HG03175 (cell line): ENCODE measurements at regions not wholly inside any gene's neighbourhood (a gene's known extent, or its start where the extent isn't known, plus 50 kb on each side); places are given as distances from the start of the nearest gene placed in this dataset.
"Not testable (repeated sequence)": the region's sequence is repeated elsewhere in the genome, so short reads cannot be mapped to it uniquely, and the experiment has no call there.

Experiments used
- ATAC-seq: cut with Tn5 transposase; IDR thresholded peaks from one replicate; pipeline ENCODE4 v1.9.1; 2021; ENCODE audit warnings: mild to moderate bottlenecking, moderate library complexity; ENCODE audit not compliant: unreplicated experiment

DNA sequence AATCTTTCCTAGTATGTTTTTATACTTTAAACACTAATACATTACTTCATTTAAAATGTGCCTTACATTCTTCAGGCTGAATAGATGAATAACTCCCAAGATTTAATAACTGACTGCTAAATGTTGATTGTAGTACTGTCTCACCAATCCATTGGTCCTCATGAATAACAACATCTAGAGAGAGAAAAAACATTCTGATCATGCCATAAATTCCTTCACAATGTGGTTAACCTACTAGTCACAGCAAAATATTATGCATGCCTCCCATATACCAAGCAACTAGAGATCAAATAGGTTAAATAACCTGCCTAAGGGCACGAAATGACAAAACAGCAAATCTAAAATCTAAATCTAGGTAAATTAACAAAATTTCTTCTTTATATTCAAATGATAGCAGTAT is 66.2 kb downstream of the SYT15 start:
- not testable (repeated sequence) for ATAC-seq

DNA sequence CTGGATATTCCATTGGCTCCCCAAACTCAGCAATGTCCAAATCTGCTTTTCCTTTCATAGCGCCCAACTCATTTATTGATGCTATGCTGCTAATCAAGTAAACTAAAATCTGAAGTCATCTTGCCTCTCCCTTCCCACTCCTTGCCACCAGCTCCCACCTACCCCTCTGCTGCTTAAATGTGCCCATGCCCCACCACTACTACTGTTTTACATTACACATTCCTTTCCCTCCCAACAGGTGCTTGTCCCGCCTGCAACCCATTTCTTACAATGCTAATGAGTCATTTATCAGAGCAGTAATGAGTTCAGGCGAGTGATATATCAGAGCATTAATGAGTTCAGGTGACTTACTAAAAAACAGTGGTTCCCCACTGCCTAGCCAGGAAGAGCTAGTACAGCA is 67.2 kb downstream of the SYT15 start:
- not testable (repeated sequence) for ATAC-seq

DNA sequence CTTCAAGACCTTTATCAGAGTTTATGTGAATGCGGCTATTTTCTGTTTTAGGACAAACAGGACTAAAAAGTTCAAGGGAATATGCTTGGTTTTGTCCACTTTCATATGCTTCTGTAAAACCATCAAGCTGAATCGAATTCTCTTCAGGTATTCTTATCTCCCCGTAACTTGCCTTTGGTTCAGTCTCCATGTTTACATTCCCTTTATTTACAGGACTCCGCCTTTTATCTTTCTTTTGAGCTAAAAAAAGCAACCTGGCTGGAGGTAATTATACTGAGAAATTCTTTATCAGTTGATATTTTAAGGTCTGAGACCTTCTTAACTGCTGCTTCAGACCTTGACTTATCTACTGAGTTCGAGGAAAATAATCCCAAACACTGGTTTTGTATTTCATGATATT is 72.0 kb downstream of the SYT15 start:
- not testable (repeated sequence) for ATAC-seq

DNA sequence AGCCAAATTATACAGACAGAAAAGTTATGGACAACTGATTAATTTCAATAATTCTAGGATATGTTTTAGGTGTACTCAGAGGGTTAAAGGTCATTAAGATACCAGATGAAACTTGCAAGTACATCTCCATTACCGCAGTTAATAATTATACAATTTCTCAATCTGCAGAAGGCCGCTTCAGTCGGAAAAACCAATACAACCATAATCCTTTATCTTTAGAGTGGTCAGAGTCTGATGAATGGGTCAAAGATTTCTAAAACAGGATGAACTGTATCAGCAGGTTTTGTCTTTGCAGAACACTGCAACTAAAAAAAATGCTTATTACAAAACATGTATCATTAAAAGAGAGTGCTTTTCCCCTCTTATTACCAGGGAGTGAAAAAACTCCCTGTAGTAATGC is 78.5 kb downstream of the SYT15 start:
- not testable (repeated sequence) for ATAC-seq

DNA sequence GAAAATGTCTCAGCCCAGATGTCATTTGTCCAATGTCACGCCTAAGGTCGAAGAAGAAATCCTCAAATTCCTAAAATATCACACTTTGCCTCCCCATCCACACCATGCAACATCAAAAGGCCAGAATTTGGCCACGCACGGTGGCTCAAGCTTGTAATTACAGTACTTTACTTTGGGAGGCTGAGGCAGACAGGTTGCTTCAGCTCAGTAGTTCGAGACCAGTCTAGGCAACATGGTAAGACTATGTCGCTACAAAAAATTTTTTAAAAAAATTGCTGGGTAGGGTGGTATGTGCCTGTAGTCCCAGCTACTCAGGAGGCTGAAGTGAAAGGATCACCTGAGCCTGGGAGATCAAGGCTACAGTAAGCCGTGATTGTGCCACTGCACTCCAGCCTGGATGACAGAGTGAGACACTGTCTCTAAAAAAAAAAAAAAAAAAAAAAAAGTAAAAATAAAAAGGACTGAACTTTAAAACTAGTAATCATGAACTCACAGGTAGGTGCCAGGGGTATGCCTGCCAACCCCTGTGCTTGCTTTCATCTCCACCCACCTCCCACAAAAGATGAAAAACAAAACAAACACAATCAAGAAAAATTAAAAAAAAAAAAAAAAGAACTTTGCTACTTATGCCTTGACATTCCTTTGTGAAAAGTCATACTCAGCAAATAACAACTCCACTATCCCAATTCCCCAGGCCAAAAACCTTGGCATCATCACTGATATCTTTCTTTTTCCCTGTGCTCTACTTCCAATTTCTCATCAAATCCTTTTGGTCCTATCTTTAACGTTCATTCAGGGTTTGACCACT is 81.3 kb downstream of the SYT15 start:
- not testable (repeated sequence) for ATAC-seq

DNA sequence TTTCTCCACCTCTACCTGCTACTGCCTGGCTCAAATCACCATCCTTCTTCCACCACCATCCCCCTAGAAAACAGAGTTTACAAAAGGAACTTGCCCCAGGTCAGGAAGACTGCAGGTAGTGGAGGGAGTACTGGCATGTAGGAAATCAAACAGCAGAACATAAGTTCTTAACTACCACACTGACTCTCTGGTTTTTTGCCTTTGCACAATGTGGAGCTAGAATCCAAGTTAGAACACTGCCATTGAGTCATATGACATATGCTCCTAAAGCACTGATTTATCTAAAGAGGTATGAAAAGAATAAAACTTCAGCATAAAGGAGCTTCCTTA is 81.9 kb downstream of the SYT15 start:
- ATAC-seq, result not testable (repeated sequence)

DNA sequence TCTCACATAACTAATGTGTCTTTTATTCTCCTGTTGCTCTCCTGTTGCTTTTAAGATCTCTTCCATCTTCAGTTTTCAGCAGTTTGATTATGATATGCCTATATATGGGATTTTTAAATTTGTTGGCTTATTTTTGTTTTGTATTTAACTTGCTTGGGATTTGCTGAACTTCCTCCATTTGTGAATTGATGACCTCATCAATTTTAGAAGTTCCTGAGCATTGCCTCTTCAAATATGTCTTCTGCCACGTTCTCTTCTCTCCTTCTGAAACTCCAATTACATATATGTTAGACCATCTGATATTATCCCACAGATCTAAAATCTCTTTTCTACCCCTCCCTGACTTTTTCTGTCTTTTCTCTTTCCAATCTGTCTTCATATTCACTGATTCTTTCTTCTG is 86.6 kb downstream of the SYT15 start:
- ATAC-seq, result not testable (repeated sequence)

DNA sequence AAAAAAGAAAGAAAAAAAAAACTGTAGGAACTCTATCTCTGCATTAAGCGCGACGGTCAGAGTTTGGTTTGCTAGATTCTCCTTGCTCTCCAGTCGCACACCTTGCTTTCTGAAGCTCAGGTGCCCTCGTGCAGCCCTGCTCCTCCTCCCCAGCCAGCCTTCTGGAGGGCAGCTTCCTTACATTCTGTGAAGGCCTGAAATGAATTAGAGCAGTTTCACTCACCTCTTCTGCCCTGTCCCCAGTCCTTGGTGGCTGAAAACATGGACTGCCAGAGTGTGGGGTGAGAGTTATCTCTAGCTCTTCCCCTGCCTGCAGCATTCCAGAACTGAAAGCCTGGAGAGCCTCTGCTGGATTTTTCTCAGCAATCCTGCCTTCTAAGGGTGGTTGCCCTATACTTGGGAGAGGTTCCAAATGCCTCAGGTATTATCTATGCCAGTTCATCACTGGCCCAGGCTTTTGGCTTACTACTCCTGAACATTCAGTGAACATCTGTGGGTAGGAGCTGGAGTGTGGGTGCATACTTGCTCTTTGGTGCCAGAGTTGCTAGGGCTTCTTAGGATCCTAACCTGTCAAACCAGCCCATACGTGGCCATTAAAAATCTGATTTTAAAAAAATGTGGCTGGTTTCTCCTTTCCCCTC is 89.5 kb downstream of the SYT15 start:
- not testable (repeated sequence) for ATAC-seq

DNA sequence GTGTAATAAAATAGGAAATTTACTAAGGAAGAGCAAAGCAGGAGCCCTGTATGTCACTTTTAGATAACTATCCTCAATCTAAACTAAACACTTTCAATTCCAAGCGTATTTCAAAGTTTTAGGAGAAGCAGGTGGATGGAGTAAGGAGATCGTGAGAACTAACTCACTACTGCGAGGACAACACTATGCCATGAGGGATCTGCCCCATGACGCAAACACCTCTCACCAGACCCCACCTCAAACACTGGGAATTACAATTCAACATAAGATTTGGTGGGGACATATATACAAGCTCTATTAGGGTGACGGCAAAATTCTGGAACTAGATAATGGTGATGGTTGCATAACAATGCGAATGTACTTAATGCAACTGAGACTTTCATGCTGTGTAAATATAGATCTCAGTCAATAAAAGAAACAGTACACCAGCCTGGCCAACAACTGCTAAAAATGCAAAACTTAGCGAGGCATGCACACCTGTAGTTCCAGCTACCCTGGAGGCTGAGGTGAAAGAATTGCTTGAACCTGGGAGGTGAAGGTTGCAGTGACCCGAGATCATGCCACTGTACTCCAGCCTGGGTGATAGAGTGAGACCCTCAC is 99.0 kb downstream of the SYT15 start:
- not testable (repeated sequence) for ATAC-seq

DNA sequence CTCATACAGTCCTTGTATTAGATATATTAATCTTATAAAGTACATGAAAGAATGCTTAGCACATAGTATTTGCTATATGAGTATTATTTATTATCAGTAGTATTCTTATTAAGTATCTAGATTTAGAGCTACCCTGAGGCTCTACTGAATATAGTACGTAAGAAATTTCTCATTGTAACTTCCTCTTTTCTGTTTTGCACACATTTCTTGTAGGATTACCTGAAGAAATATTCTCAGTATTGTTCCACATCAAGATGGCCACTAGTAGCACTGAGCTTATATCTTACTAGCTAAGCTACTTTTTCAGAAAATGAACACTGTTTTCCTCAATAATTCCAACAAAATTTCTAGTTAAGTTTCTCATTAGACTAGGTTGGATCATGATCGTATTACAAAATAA is 112.5 kb downstream of the SYT15 start:
- not testable (repeated sequence) for ATAC-seq

DNA sequence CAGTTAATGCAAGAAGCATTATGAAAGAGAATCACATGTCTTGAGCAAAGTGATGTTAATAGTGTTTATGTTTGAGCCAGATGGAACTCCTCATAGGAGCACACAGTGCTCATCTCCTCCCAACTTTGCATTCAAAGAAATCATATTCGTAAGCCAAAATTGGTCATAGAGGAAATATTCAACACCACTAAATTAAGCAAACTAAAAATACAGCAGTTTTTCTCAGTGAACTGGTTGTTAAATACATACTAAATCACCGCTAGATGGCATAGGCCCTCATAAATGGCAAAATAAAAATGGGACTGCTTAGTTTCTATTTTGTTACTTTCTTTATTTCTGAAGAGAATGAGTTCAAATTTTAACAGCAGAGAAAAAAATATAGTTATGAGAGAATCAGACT is 114.3 kb downstream of the SYT15 start:
- ATAC-seq, result not testable (repeated sequence)

DNA sequence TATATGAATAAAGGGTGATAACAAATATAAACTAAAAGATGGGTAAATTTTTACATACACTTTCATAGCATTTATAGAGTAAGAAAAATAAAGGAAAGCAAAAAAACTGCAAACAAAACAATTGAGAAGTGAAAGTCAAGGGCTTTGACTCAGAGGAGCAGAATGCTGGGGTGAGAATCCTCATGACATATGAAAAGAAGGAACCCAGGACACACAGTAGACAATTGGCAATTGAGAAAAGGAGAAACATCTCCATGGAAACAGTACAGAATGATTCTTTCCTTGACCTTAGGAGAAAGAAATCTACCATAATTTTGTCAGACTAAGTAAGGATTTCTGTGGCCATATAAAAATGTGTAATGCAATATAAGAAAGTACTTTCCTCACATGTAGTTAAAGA is 138.3 kb downstream of the SYT15 start:
- ATAC-seq, result not testable (repeated sequence)

DNA sequence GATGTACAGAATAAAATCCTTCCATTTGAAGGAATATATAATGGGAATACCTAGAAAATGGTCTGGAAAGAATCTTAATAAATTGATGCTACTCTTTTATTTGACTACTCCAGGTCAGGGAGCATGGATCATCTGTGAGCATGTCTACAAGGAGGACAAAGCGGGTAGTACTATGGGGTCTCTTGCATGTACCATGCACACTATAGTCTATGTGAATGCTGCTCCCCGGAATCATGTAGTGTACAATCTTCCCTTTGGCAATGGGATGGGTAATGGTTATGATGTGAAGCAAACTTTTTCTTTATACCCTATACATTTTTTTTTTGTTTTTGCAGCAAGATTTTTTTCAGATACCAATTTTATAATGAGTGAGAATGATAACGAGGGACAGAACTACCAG is 139.1 kb downstream of the SYT15 start:
- not testable (repeated sequence) for ATAC-seq

DNA sequence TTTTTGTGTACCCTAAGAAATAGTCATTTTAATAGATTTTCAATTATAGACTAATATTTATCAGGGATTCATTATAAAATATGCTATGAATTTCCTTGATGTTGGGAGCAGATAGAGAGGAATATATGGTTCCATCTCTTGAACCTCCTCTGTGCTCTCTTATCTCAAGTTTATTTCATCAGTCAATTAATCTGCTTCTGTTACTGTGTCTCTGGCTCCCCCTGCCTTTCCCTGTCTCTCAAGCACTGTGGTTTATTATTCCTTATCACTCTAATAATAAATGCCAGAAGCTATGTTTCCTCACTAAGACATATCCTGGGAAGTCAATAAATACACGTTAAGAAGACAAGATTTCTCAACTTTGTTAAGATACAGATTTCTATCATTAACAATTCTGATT is 141.5 kb downstream of the SYT15 start:
- ATAC-seq, result not testable (repeated sequence)

DNA sequence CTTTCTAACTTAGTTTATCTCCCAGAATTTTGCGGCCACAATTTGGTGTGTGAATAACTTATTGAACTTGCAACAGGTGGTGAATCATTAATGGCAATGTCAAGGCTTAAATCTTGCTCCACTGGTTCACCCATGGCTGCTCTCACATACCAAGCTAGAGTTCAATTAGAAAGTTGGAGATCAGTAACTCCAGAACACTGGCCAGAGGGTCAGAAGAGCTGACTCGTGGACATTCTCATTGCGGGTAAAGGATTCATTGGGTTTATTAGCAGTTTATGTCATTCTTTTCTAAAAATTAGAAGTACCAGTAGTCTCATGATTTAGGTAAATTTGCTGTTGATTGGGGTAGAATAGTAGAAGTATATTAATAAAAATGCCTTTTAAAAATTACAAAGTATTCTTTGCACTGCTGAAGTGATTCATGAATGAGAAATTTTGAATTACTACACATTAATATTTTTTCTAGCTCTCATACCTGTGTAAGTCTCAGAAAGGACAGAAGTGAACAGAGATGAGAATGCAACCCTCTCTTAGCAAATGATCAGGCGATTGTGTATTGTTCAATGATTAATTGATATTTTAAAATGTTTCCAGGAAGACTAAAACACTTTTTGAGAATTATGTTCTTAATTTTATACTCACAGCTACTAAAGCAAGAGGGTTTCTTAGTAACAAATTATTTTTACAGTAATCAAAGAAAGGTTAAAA is 142.0 kb downstream of the SYT15 start:
- ATAC-seq, result not testable (repeated sequence)

DNA sequence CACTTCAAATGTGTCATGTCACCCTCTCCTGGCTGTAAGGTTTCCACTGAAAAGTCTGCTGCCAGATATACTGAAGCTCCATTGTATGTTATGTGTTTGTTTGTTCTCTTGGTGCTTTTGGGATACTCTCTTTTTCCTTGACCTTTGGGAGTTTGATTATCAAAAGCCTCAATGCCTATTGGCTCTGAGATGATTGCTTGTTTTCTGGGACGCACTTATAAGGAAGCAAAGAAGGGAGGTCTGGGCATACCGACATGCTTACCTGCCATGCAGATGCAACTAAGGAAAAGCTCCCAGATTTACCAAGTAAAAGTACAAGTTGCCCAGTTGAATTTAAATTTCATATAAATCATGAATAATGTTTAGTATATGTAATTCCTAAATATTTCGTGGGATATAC is 145.3 kb downstream of the SYT15 start:
- not testable (repeated sequence) for ATAC-seq

DNA sequence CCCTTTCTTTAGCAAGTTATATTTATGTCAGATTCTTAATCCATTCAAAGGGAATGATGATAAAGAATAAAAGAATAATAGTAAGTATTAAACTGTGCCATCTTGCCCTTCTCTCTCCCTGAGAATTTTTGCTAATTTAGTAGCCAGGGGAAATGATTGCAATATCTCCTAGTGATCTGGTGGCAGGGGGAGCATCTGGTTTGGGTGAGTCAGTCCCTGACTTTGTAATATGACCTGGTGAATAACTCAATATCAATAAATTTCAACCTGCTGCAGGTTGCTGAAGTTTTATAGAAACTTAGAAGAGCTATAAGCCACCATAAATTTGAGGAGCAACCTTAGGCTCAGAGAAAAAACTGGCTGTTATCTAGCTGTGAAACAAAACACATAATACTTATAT is 149.4 kb downstream of the SYT15 start:
- not testable (repeated sequence) for ATAC-seq

DNA sequence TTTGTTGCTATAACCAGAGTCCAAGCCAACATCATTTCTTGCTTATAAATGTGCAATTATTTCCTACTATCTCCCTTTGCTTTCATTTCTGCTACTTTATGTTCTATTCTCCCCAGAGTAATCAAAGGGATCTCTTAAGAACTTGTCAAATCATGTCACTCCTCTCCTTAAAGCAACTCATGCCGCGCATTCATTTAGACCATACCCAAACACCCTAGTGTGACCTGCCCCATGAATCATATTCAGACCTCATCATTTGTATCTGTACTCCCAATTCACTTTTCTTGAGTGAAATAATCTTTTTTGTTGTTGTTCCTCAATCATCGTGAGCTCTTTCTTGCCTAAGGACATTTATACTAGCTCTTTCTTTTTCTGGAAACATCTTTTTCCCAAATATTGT is 151.8 kb downstream of the SYT15 start:
- ATAC-seq, result not testable (repeated sequence)

DNA sequence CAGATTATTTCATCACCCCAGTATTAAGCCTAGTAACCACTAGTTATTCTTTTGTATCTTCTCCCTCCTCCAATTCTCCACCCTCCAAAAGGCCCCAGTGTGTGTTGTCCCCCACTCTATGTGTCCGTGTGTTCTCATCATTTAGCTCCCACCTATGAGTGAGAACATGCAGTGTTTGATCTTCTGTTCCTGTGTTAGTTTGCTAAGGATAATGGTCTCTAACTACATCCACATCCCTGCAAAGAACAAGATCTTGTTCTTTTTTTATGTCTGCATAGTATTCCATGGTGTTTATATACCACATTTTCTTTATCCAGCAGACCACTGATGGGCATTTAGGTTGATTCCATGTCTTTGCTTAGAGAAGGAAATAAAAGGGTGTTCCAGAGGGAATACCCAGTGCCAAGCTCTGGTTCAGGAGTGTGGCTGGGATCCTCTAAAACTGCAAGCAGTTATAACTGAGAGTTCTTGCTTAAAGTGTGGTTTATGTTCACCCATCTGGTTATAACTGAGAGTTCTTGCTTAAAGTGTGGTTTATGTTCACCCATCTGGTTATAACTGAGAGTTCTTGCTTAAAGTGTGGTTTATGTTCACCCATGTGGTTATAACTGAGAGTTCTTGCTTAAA is 154.8 kb downstream of the SYT15 start:
- ATAC-seq, result not testable (repeated sequence)

DNA sequence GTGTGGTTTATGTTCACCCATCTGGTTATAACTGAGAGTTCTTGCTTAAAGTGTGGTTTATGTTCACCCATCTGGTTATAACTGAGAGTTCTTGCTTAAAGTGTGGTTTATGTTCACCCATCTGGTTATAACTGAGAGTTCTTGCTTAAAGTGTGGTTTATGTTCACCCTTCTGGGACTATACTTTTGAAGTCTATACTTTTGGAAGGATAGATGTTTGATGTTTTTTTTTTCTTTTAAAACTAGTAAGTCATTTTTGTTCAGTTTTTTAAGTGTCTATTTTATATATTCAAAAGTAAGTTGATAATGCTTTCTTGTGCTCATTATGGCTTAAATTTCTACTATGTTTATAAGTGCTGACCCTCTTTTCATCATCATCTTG is 155.3 kb downstream of the SYT15 start:
- ATAC-seq, result not testable (repeated sequence)

DNA sequence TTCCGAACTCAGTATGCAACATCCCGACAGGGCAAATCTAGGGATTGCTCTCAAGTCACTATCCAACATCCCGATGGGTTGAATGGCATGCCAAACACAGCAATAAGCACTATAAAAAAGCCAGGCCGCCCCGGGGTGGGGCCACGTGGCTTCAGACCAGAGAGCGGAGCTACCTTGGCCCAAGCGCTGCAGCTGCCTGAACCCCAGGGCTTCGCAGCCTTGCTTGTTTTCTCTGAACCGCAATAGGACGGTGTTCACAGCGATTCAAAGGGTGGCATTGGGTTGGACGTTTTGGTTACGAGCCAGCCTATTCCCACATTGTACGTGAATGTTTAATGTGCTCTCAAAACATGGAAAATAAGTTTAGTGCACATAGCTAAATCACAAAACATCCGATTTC is 161.0 kb downstream of the SYT15 start:
- not testable (repeated sequence) for ATAC-seq
